ENCODE measurements at regions not wholly inside any gene's neighbourhood (a gene's known extent, or its start where the extent isn't known, plus 50 kb on each side); places are given as distances from the start of the nearest gene placed in this dataset.

DNA sequence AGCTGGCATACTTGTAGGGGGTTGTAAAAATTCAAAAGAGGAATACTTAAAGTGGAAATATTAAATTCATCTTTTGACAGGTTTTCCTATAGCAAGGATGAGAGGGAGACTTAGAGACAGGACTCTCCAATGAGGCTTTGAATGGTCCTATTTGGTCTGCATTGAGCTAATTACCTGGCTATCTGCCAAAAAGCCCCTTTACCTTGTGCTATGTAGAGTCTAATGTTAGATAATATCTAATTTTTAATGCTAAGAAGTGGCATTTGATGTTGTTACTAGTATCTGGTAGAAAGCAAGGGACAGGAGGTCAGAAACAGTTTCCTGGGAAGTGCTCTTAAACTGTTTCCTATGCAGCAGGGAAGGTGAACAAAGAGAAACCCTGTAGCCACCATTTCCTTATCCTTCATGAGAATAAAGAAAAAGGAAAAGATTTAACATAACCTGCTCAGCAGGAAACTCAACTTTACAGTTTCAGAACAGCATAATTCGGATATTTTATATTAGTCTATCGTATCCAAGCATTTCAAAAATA is 550.0 kb downstream of the SOX5 start:
- no peak for DNase-seq

- no peak for DNase-seq
Measured at GRCh38 chr12:23415180-23415579, 534.3 kb downstream of the SOX5 start.

GRCh38 chr12:23421556-23421955 is 527.9 kb downstream of the SOX5 start:
- no peak for DNase-seq

- DNase-seq: no peak
Measured at GRCh38 chr12:23423097-23423687, 526.3 kb downstream of the SOX5 start.

DNA sequence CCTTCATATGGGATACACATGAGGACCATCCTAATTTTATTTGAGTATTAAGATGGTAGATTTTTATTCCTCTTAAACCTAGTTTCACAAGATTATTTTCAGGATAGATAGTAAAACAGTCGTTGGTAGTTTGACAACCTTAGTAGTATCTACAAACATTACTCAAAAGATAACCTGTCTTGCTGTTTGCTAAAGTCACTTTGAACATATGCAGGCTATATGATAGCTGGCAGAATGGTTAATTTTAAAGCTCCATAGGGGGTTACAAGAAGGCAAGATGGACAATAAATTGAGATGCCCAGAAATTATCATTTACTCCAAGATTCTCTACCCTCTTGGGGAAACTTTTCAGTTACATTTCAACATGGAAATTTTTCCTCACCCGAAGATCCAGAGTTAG is 525.7 kb downstream of the SOX5 start:
- DNase-seq: no peak

GRCh38 chr12:23424685-23425084 is 524.8 kb downstream of the SOX5 start:
- no peak for DNase-seq

GRCh38 chr12:23426328-23426727 is 523.1 kb downstream of the SOX5 start:
- DNase-seq: no peak

GRCh38 chr12:23428758-23429157 is 520.7 kb downstream of the SOX5 start:
- DNase-seq: no peak

- DNase-seq: no peak
Measured at GRCh38 chr12:23431006-23431405, 518.5 kb downstream of the SOX5 start.

- no peak for DNase-seq
Measured at GRCh38 chr12:23433121-23433520, 516.3 kb downstream of the SOX5 start.

DNA sequence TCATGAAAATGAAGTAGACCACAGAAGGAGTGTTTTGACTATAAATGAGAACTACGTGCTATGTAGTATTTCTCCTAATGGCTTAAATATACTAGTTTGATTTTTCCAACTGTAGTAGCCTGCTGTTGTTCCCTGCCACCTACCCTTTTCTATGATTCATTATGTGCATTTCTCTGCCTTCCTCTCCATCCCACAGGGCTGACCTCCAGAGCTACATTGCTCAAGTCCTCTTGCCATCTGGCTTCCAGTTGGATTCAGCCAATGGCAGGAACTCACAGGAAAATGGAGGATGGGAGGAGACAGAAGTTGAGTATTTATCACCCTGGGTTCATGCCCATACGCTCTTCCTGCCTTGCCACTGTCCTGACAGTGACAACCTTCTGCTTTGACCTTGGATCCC is 515.3 kb downstream of the SOX5 start:
- no peak for DNase-seq

DNA sequence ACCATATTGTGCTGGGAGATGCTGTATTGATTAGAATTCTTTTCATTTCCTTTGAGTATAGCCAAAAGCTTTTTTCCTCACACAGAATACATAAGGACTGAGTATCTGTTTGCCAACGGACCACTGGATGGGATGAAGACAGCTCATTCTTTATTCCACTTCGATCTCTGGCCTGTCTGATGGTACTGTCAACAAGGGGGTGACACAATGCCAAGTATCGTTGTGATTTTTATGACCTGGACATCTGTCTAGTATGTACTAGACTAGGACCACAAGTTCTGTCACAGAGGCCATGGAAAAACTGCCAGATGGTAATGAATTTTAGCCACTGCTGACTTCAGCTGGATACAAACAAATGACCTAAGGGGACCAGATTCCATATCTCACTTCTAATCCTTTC is 502.7 kb downstream of the SOX5 start:
- DNase-seq: no peak

- DNase-seq: no peak
Measured at GRCh38 chr12:23450810-23451209, 498.7 kb downstream of the SOX5 start.

- DNase-seq: no peak
Measured at GRCh38 chr12:23455283-23455682, 494.2 kb downstream of the SOX5 start.

- DNase-seq: no peak
Measured at GRCh38 chr12:23458640-23459039, 490.8 kb downstream of the SOX5 start.

GRCh38 chr12:23462546-23462945 is 486.9 kb downstream of the SOX5 start:
- DNase-seq: no peak

GRCh38 chr12:23463172-23463571 is 486.3 kb downstream of the SOX5 start:
- no peak for DNase-seq

GRCh38 chr12:23464241-23464812 is 485.1 kb downstream of the SOX5 start:
- DNase-seq: no peak

DNA sequence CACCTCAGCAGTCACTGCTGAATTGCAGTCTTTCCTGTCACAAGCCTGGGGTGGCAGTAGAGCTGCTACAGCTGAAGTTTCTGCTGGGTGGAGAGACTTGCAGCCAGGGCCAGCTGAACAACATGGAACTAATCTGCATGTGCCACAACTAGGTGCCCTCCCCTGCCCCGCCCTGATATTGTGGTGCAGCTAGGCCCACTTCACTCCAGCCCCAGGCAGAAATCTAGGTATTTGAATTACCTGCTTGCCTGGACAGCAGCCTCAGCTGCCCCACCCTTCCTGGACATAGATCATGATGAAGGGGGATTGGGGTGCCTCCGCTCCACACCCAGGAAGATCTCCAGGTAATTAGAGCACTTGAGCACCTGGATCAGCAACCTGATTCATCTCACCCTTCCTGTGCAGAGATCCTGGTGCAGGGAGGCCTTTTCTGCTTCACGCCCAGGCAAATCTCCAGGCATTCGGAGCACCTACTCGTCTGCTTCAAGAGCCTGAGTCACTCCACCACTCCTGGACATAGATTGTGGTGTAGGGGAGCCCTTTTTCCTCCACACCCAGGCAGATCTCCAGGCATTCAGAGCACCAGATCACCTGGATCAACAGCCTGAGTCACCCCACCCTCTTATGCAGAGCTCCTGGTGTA is 477.0 kb downstream of the SOX5 start:
- no peak for DNase-seq

DNA sequence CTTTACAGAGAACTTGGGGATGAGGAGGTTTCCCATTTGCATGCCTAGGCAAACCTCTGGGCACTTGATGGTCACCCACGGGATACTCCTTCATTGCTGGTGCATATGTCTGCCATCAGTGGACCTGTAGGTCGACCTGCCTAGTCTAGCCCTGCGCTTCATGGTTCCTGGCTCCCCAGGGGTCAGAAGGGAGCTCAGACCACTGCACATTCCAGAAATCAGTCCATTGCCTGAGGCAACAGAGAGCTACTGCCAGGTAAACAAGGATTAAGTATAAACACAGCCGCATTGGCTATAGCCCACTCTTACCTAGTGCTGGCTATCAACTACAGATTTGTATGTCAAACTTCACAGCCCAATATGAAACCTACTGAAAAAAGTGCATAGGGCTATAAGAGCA is 476.4 kb downstream of the SOX5 start:
- DNase-seq: no peak

- no peak for DNase-seq
Measured at GRCh38 chr12:23474438-23474976, 475.0 kb downstream of the SOX5 start.
